ENCODE measurements at regions not wholly inside any gene's neighbourhood (a gene's known extent, or its start where the extent isn't known, plus 50 kb on each side); places are given as distances from the start of the nearest gene placed in this dataset.

- TF ChIP-seq CTCF (IDR thresholded peaks at IDR 0.05; ENCODE audit: low read depth, low read length): no peak
- Histone ChIP-seq H3K27ac (no peak overlapping the region), H3K4me1 (ENCODE audit: low read depth) (no peaks in the 10 kb centered on the region), H3K36me3 (no peaks in the 10 kb centered on the region), H3K9me3 (ENCODE audit: low read depth) (no peaks in the 10 kb centered on the region), H3K4me3 (no peak overlapping the region), H3K27me3 (peaks cover 28% of the 10 kb centered on the region)
- peak in 1 of 2 donors; percentile 79 for DNase-seq (ENCODE audit: low read depth in 1 of 2, low spot score in 1 of 2)
Measured at GRCh38 chr1:63112155-63112900, 210.0 kb upstream of the FOXD3 start.

GRCh38 chr1:63115527-63115926 lies 206.8 kb upstream of the FOXD3 start:
- H3K36me3 ChIP-seq: no peaks in the 10 kb centered on the region
- no peaks in the 10 kb centered on the region for H3K9me3 ChIP-seq (ENCODE audit: low read depth)
- DNase-seq (ENCODE audit: low read depth in 1 of 2, low spot score in 1 of 2): no peak
- H3K4me1 ChIP-seq (ENCODE audit: low read depth): no peaks in the 10 kb centered on the region
- H3K27me3 ChIP-seq: peaks cover 25% of the 10 kb centered on the region
- no peak overlapping the region for H3K27ac ChIP-seq
- no peak overlapping the region for H3K4me3 ChIP-seq
- no peak for TF ChIP-seq CTCF (IDR thresholded peaks at IDR 0.05; ENCODE audit: low read depth, low read length)

GRCh38 chr1:63116016-63116415 lies 206.4 kb upstream of the FOXD3 start:
- Histone ChIP-seq H3K27me3 (peaks cover 22% of the 10 kb centered on the region), H3K9me3 (ENCODE audit: low read depth) (no peaks in the 10 kb centered on the region), H3K36me3 (no peaks in the 10 kb centered on the region), H3K4me1 (ENCODE audit: low read depth) (no peaks in the 10 kb centered on the region), H3K4me3 (no peak overlapping the region), H3K27ac (no peak overlapping the region)
- peak in 1 of 2 donors; percentile 22 for DNase-seq (ENCODE audit: low read depth in 1 of 2, low spot score in 1 of 2)
- no peak for TF ChIP-seq CTCF (IDR thresholded peaks at IDR 0.05; ENCODE audit: low read depth, low read length)

- H3K27ac ChIP-seq: no peak overlapping the region
- TF ChIP-seq CTCF (IDR thresholded peaks at IDR 0.05; ENCODE audit: low read depth, low read length): no peak
- peaks cover 8% of the 10 kb centered on the region for H3K27me3 ChIP-seq
- H3K36me3 ChIP-seq: no peaks in the 10 kb centered on the region
- peaks cover 5% of the 10 kb centered on the region for H3K4me1 ChIP-seq (ENCODE audit: low read depth)
- no peaks in the 10 kb centered on the region for H3K9me3 ChIP-seq (ENCODE audit: low read depth)
- DNase-seq (ENCODE audit: low read depth in 1 of 2, low spot score in 1 of 2): no peak
- no peak overlapping the region for H3K4me3 ChIP-seq
Measured at GRCh38 chr1:63119575-63120155, 202.7 kb upstream of the FOXD3 start.

GRCh38 chr1:63122079-63122478 lies 200.3 kb upstream of the FOXD3 start:
- peak in 1 of 2 donors; percentile 39 for DNase-seq (ENCODE audit: low read depth in 1 of 2, low spot score in 1 of 2)
- peaks cover 5% of the 10 kb centered on the region for H3K4me1 ChIP-seq (ENCODE audit: low read depth)
- H3K9me3 ChIP-seq (ENCODE audit: low read depth): no peaks in the 10 kb centered on the region
- peaks cover 8% of the 10 kb centered on the region for H3K27me3 ChIP-seq
- H3K4me3 ChIP-seq: no peak overlapping the region
- TF ChIP-seq CTCF (IDR thresholded peaks at IDR 0.05; ENCODE audit: low read depth, low read length): no peak
- no peaks in the 10 kb centered on the region for H3K36me3 ChIP-seq
- no peak overlapping the region for H3K27ac ChIP-seq

All from cardiac muscle cell (in vitro differentiated cells and primary cell).